ENCODE measurements at regions not wholly inside any gene's neighbourhood (a gene's known extent, or its start where the extent isn't known, plus 50 kb on each side); places are given as distances from the start of the nearest gene placed in this dataset.

DNA sequence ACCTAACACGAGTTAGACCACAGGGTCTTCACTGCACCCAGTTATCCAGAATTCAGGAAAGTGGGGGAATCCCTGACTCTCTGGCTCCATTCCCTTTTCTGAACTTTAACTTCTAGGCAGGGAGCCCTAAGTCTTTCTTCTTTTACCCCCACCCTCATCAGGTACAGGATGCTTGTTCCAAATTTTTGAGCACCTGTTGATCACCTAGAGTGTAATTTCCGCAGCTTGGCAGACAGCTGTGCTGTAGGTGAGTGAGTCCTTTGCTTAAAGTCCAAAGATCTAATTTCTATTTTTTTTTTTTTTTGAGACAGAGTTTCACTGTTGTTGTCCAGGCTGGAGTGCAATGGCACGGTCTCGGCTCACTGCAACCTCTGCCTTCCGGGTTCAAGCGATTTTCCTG, 89.5 kb upstream of the AKIRIN2 start:
- TF ChIP-seq, protein P1, sequence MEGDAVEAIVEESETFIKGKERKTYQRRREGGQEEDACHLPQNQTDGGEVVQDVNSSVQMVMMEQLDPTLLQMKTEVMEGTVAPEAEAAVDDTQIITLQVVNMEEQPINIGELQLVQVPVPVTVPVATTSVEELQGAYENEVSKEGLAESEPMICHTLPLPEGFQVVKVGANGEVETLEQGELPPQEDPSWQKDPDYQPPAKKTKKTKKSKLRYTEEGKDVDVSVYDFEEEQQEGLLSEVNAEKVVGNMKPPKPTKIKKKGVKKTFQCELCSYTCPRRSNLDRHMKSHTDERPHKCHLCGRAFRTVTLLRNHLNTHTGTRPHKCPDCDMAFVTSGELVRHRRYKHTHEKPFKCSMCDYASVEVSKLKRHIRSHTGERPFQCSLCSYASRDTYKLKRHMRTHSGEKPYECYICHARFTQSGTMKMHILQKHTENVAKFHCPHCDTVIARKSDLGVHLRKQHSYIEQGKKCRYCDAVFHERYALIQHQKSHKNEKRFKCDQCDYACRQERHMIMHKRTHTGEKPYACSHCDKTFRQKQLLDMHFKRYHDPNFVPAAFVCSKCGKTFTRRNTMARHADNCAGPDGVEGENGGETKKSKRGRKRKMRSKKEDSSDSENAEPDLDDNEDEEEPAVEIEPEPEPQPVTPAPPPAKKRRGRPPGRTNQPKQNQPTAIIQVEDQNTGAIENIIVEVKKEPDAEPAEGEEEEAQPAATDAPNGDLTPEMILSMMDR (IDR thresholded peaks at IDR 0.05; ENCODE audit: poor library complexity, severe bottlenecking) = no peak
- TF ChIP-seq TAF1 (IDR thresholded peaks at IDR 0.05; ENCODE audit: low read depth) (no peak), POLR2AphosphoS5 (IDR thresholded peaks at IDR 0.05) (no peak), EP300 (conservative IDR thresholded peaks at IDR 0.05; ENCODE audit: poor library complexity, severe bottlenecking) (no peak), EZH2 (IDR thresholded peaks at IDR 0.05; ENCODE audit: borderline replicate concordance, insufficient read depth, low read length, poor library complexity, severe bottlenecking) (no peak), RAD21 (conservative IDR thresholded peaks at IDR 0.05) (no peak), MXI1 (conservative IDR thresholded peaks at IDR 0.05; ENCODE audit: poor library complexity, severe bottlenecking) (no peak), SMC3 (conservative IDR thresholded peaks at IDR 0.05; ENCODE audit: poor library complexity) (no peak)
- TF ChIP-seq, protein P2, sequence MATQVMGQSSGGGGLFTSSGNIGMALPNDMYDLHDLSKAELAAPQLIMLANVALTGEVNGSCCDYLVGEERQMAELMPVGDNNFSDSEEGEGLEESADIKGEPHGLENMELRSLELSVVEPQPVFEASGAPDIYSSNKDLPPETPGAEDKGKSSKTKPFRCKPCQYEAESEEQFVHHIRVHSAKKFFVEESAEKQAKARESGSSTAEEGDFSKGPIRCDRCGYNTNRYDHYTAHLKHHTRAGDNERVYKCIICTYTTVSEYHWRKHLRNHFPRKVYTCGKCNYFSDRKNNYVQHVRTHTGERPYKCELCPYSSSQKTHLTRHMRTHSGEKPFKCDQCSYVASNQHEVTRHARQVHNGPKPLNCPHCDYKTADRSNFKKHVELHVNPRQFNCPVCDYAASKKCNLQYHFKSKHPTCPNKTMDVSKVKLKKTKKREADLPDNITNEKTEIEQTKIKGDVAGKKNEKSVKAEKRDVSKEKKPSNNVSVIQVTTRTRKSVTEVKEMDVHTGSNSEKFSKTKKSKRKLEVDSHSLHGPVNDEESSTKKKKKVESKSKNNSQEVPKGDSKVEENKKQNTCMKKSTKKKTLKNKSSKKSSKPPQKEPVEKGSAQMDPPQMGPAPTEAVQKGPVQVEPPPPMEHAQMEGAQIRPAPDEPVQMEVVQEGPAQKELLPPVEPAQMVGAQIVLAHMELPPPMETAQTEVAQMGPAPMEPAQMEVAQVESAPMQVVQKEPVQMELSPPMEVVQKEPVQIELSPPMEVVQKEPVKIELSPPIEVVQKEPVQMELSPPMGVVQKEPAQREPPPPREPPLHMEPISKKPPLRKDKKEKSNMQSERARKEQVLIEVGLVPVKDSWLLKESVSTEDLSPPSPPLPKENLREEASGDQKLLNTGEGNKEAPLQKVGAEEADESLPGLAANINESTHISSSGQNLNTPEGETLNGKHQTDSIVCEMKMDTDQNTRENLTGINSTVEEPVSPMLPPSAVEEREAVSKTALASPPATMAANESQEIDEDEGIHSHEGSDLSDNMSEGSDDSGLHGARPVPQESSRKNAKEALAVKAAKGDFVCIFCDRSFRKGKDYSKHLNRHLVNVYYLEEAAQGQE (IDR thresholded peaks at IDR 0.05; ENCODE audit: borderline replicate concordance) = no peak

Measured in neural cell (in vitro differentiated cells).